Activated CD8-positive, alpha-beta T cell treated with anti-CD3 and anti-CD28 coated beads, Interleukin-2, amount 10 ng/mL, durations not matched to agents 7 days and 5 days (primary cell): ENCODE measurements at regions not wholly inside any gene's neighbourhood (a gene's known extent, or its start where the extent isn't known, plus 50 kb on each side); places are given as distances from the start of the nearest gene placed in this dataset.

Experiments used
- ATAC-seq: fragments of 150-1000 bp; cut with Tn5 transposase; one replicate; pipeline ENCODE4 v1.10.0; 2021; ENCODE audit warnings: moderate library complexity
- CTCF ChIA-PET: fragments of 350-600 bp; sonication (Branson Sonifier 250); formaldehyde crosslinking; loops from one replicate; lab custom pipeline; 2021; ENCODE audit warnings: antibody characterized with exemption; lab: Charles Lee
- POLR2A ChIA-PET: fragments of 350-600 bp; sonication (Branson Sonifier 250); formaldehyde crosslinking; loops from one replicate; lab custom pipeline; 2021; ENCODE audit warnings: antibody characterized with exemption; lab: Charles Lee
- DNase-seq: peaks from one replicate; pipeline ENCODE4 v3.0.0-alpha.2; 2020
- H3K27ac Mint-ChIP-seq: one replicate; pipeline ENCODE4 v1.8.0; 2021; ENCODE audit warnings: mild to moderate bottlenecking, mixed read lengths
- H3K27me3 Mint-ChIP-seq: one replicate; pipeline ENCODE4 v1.8.0; 2021; ENCODE audit warnings: low read depth, mixed read lengths
- H3K36me3 Mint-ChIP-seq: one replicate; pipeline ENCODE4 v1.8.0; 2021; ENCODE audit warnings: low read depth, mixed read lengths
- H3K4me1 Mint-ChIP-seq: one replicate; pipeline ENCODE4 v1.8.0; 2021; ENCODE audit warnings: low read depth, mixed read lengths
- H3K4me3 Mint-ChIP-seq: one replicate; pipeline ENCODE4 v1.8.0; 2021; ENCODE audit warnings: mild to moderate bottlenecking, mixed read lengths
- H3K9me3 Mint-ChIP-seq: one replicate; pipeline ENCODE4 v1.8.0; 2022; ENCODE audit warnings: mixed read lengths; ENCODE audit not compliant: insufficient read depth

- Mint-ChIP-seq H3K4me1 (no peaks in the 10 kb centered on the region), H3K36me3 (no peaks in the 10 kb centered on the region), H3K27me3 (peaks cover 5% of the 10 kb centered on the region), H3K4me3 (no peak overlapping the region), H3K9me3 (no peaks in the 10 kb centered on the region), H3K27ac (no peak overlapping the region)
- ATAC-seq (no peak), DNase-seq (no peak)
- ChIA-PET CTCF (interaction anchor here (0.8 kb wide), 1 partner anchor 11 kb away, joined by 3 read pairs; no protein-coding TSS in a partner anchor), POLR2A (no interaction called here)
Measured at GRCh38 chr10:32111585-32111984, 55.4 kb upstream of the KIF5B start.

DNA sequence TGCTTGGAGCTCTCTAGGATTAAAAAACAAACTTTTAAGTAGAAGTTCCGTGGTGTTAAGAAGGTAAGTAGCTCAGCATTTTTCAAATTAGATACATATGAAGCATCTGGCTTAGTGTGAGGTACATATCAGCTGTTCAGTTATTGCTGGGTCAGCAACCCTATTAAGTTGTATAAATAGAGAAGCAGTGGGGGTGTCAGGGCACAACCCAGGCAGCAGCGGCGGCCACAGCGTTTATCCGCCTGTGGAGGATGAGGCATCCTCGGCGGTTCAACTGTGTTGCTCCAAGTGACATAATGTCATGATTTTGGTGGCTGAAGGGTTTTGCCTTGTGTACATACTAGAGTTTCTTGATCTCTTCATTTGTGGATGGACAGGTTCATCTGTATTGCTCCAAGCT, 54.6 kb upstream of the KIF5B start:
- DNase-seq (no peak), ATAC-seq (no peak)
- H3K4me3 Mint-ChIP-seq = no peak overlapping the region
- no peak overlapping the region for H3K27ac Mint-ChIP-seq
- ChIA-PET CTCF (no interaction called here), POLR2A (no interaction called here)
- H3K9me3 Mint-ChIP-seq = no peaks in the 10 kb centered on the region
- H3K36me3 Mint-ChIP-seq = no peaks in the 10 kb centered on the region
- H3K27me3 Mint-ChIP-seq = peaks cover 3% of the 10 kb centered on the region
- no peaks in the 10 kb centered on the region for H3K4me1 Mint-ChIP-seq

- ATAC-seq = no peak
- no peaks in the 10 kb centered on the region for H3K4me1 Mint-ChIP-seq
- no peak for DNase-seq
- H3K27ac Mint-ChIP-seq = no peak overlapping the region
- CTCF ChIA-PET = no interaction called here
- no peaks in the 10 kb centered on the region for H3K27me3 Mint-ChIP-seq
- no peaks in the 10 kb centered on the region for H3K36me3 Mint-ChIP-seq
- H3K4me3 Mint-ChIP-seq = no peak overlapping the region
- H3K9me3 Mint-ChIP-seq = no peaks in the 10 kb centered on the region
- POLR2A ChIA-PET = no interaction called here
Measured at GRCh38 chr10:32109603-32110002, 53.4 kb upstream of the KIF5B start.
